ENCODE measurements at regions not wholly inside any gene's neighbourhood (a gene's known extent, or its start where the extent isn't known, plus 50 kb on each side); places are given as distances from the start of the nearest gene placed in this dataset.

- TF ChIP-seq CTCF (IDR thresholded peaks at IDR 0.05; ENCODE audit: low read depth, low read length, poor library complexity, severe bottlenecking) (no peak), EZH2phosphoT487 (IDR thresholded peaks at IDR 0.05; ENCODE audit: borderline replicate concordance, low read length) (no peak)
These were observed 194.4 kb upstream of the MAF start for GRCh38 chr16:79794941-79795340.

All from DOHH2 (cell line).